Endodermal cell (in vitro differentiated cells): ENCODE measurements at regions not wholly inside any gene's neighbourhood (a gene's known extent, or its start where the extent isn't known, plus 50 kb on each side); places are given as distances from the start of the nearest gene placed in this dataset.

Source experiments
- DNase-seq: peaks from one replicate; pipeline ENCODE4 v3.0.0-alpha.2; 2017
- H3K27ac ChIP-seq: 2 replicates; pipeline ENCODE4 v1.5.1; 2013; ENCODE audit warnings: mild to moderate bottlenecking, low read depth, low read length, moderate library complexity
- H3K27me3 ChIP-seq: 2 replicates; pipeline ENCODE4 v1.6.1; 2013; ENCODE audit warnings: mild to moderate bottlenecking, low read length, moderate library complexity; ENCODE audit not compliant: insufficient read depth, control insufficient read depth, poor library complexity, severe bottlenecking
- H3K36me3 ChIP-seq: 2 replicates; pipeline ENCODE4 v1.7.0; 2013; ENCODE audit warnings: mild to moderate bottlenecking, low read length, moderate library complexity; ENCODE audit not compliant: control insufficient read depth, insufficient read depth
- H3K4me1 ChIP-seq: one replicate; pipeline ENCODE4 v1.7.0; 2013; ENCODE audit warnings: low read length; ENCODE audit not compliant: control insufficient read depth, insufficient read depth
- H3K4me3 ChIP-seq: 2 replicates; pipeline ENCODE4 v1.5.1; 2013; ENCODE audit warnings: mild to moderate bottlenecking, low read length, moderate library complexity
- H3K9ac ChIP-seq: 2 replicates; pipeline ENCODE4 v1.6.1; 2013; ENCODE audit warnings: mild to moderate bottlenecking, low read length, moderate library complexity; ENCODE audit not compliant: poor library complexity, severe bottlenecking; ENCODE audit errors: extremely low read depth
- H3K9me3 ChIP-seq: 2 replicates; pipeline ENCODE4 v1.6.1; 2013; ENCODE audit warnings: mild to moderate bottlenecking, low read length, moderate library complexity; ENCODE audit not compliant: control insufficient read depth
- H3K27ac Mint-ChIP-seq: 2 replicates; pipeline ENCODE4 v1.8.0; 2020; ENCODE audit warnings: mixed read lengths
- H3K27me3 Mint-ChIP-seq: 2 replicates; pipeline ENCODE4 v1.8.0; 2021; ENCODE audit warnings: mild to moderate bottlenecking, mixed read lengths; ENCODE audit not compliant: insufficient read depth
- H3K36me3 Mint-ChIP-seq: 2 replicates; pipeline ENCODE4 v1.8.0; 2020; ENCODE audit warnings: low read depth, mixed read lengths
- H3K4me1 Mint-ChIP-seq: 2 replicates; pipeline ENCODE4 v1.8.0; 2020; ENCODE audit warnings: mixed read lengths
- H3K4me3 Mint-ChIP-seq: 2 replicates; pipeline ENCODE4 v1.8.0; 2020; ENCODE audit warnings: mild to moderate bottlenecking, moderate library complexity, mixed read lengths
- H3K9me3 Mint-ChIP-seq: 2 replicates; pipeline ENCODE4 v1.8.0; 2020; ENCODE audit warnings: mild to moderate bottlenecking, mixed read lengths
- CTCF ChIP-seq: fragments of 200-600 bp; sonication (generic); conservative IDR thresholded peaks from 2 replicates; pipeline ENCODE4 v1.5.0; 2021; ENCODE audit warnings: antibody characterized with exemption, mild to moderate bottlenecking
- WGBS, 2 experiments: methylation state at CpG; one replicate each; pipeline versions ENCODE4 v1.1.5 to v1.1.7; 2013; ENCODE audit warnings: missing lambda C conversion rate in 2 of 2, mixed read lengths in 1 of 2; ENCODE audit not compliant: insufficient coverage in 1 of 2, insufficient read length in 1 of 2; 5-methylcytosine and 5-hydroxymethylcytosine counted together

GRCh38 chr1:97996880-97997279 lies 76.0 kb upstream of the DPYD start:
- Histone ChIP-seq H3K4me1 (no peaks in the 10 kb centered on the region), H3K9ac (no peak overlapping the region), H3K27me3 (no peaks in the 10 kb centered on the region), H3K27ac (no peak overlapping the region), H3K36me3 (no peaks in the 10 kb centered on the region), H3K4me3 (no peak overlapping the region), H3K9me3 (no peaks in the 10 kb centered on the region)
- Mint-ChIP-seq H3K27me3 (no peaks in the 10 kb centered on the region), H3K9me3 (no peaks in the 10 kb centered on the region), H3K4me3 (no peak overlapping the region), H3K4me1 (no peaks in the 10 kb centered on the region), H3K36me3 (no peaks in the 10 kb centered on the region), H3K27ac (no peak overlapping the region)
- no peak for TF ChIP-seq CTCF
- no peak for DNase-seq

DNA sequence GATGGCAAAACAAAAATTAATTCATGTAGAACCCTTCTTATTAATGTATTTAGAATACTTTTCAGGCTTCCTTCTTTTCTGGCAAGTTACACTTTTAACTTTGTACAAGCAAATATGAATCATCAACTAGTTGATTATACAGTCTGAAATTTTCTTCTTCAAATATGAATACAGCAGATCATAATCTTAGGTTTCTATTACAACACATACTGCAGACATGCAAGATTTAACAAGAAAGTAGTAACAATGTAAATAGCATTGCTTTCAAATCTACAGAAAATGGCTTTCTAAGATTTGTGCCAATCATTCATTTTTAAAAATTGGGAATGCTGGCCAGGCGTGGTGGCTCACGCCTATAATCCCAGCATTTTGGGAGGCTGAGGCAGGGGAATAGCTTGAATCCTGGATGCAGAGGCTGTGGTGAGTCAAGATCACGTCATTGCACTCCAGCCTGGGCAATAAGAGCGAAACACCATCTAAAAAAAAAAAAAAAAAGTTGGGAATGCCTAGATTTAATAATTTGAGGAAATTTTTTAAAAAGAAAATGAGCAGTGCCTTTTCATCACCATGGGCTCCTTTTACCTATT lies 68.4 kb upstream of the DPYD start:
- Mint-ChIP-seq H3K9me3 (no peaks in the 10 kb centered on the region), H3K36me3 (no peaks in the 10 kb centered on the region), H3K4me3 (no peak overlapping the region), H3K27me3 (no peaks in the 10 kb centered on the region), H3K4me1 (no peaks in the 10 kb centered on the region), H3K27ac (no peak overlapping the region)
- 96 to 100% methylated on average over 3 to 4 of the region's 4 CpGs for WGBS, 2 experiments
- no peak for TF ChIP-seq CTCF
- Histone ChIP-seq H3K9ac (no peak overlapping the region), H3K27ac (no peak overlapping the region), H3K9me3 (no peaks in the 10 kb centered on the region), H3K36me3 (no peaks in the 10 kb centered on the region), H3K4me3 (no peak overlapping the region), H3K27me3 (no peaks in the 10 kb centered on the region), H3K4me1 (no peaks in the 10 kb centered on the region)
- DNase-seq = no peak

DNA sequence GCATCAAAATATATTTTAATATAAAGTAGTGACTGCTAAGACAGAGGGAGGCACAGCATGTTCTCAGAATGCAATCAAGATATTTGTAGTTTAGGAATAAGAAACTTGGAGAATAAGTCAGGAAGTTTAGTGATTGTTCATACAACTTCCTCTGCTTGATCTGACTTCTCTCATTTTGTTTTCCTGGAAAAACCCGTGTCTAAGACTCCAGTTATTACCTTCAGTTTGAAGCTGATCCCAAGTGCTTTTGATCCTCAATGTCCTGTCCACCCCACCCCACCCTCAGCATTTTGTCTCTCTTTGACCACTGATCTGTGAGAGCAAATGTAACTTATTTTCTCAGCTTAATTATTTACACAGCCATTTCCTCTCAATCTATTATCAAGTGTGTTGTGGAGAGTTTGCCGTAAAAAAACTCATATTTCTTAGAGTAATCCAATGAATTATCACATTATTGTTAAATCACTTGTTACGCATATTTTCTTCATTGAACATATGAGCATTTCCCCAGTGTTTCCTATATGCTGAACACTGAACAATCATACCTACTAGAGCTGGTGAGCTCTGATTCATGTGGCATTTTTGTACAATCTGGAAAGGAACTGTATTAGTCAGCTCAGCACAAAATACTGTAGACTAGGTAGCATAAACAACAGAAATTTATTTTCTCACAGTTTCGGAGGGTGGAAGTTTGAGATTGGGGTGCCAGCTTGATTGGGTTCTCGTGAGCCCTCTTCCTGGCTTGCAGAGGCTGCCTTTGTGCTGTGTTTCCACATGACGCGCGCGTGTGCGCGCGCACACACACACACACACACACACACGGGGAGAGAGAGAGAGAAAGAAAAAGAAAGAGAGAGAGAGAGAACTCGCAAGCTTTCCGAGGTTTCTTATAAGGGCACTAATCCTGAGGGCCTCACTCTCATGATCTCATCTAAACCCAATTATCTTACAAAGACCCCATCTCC lies 65.5 kb upstream of the DPYD start:
- no peaks in the 10 kb centered on the region for H3K36me3 Mint-ChIP-seq

More for the DNA sequence above, 65.5 kb upstream of the DPYD start:
- Histone ChIP-seq H3K4me3 (no peak overlapping the region), H3K27ac (no peak overlapping the region), H3K36me3 (no peaks in the 10 kb centered on the region), H3K9me3 (no peaks in the 10 kb centered on the region), H3K4me1 (no peaks in the 10 kb centered on the region), H3K9ac (no peak overlapping the region), H3K27me3 (no peaks in the 10 kb centered on the region)
- Mint-ChIP-seq H3K27ac (no peak overlapping the region), H3K4me3 (no peak overlapping the region), H3K9me3 (no peaks in the 10 kb centered on the region), H3K27me3 (no peaks in the 10 kb centered on the region), H3K4me1 (no peaks in the 10 kb centered on the region)
- TF ChIP-seq CTCF = no peak
- WGBS, 2 experiments = 83 to 88% methylated on average over 3 to 6 of the region's 15 CpGs
- DNase-seq = no peak
